ENCODE measurements at regions not wholly inside any gene's neighbourhood (a gene's known extent, or its start where the extent isn't known, plus 50 kb on each side); places are given as distances from the start of the nearest gene placed in this dataset.
A peak's percentile ranks its signal among the peaks of the same experiment; 100 is the strongest.

GRCh38 chr2:43133708-43134570 is 92.5 kb downstream of the ZFP36L2 start:
- H3K9me3 Mint-ChIP-seq, result no peaks in the 10 kb centered on the region
- no peaks in the 10 kb centered on the region for H3F3A ChIP-seq (replicated peaks; ENCODE audit: low read depth)
- H3K4me1 Mint-ChIP-seq, result peaks cover 41% of the 10 kb centered on the region
- H3K9me2 ChIP-seq (ENCODE audit: insufficient read depth), result no peaks in the 10 kb centered on the region
- no peaks in the 10 kb centered on the region for H3K27me3 ChIP-seq (ENCODE audit: insufficient read depth)
- no peak overlapping the region for H3K4me2 ChIP-seq
- no peak for TF ChIP-seq ZNF114 (CRISPR knock-in tag; IDR thresholded peaks at IDR 0.05)
- H3K79me2 ChIP-seq (replicated peaks; ENCODE audit: insufficient read depth), result no peaks in the 10 kb centered on the region
- no peaks in the 10 kb centered on the region for H3K36me3 ChIP-seq (ENCODE audit: insufficient read depth)
- peaks cover 20% of the 10 kb centered on the region for H3K4me1 ChIP-seq (ENCODE audit: insufficient read depth)
- DNase-seq (ENCODE audit: low spot score), result no peak
- H3K36me3 Mint-ChIP-seq (ENCODE audit: low read depth), result no peaks in the 10 kb centered on the region
- H4K20me1 ChIP-seq (replicated peaks; ENCODE audit: insufficient read depth), result no peaks in the 10 kb centered on the region
- H3K27me3 Mint-ChIP-seq (ENCODE audit: insufficient read depth, low read depth, poor library complexity), result peaks cover 12% of the 10 kb centered on the region
- peak overlapping the region; percentile 72; the same call in 1 of the 2 replicates for H2AFZ ChIP-seq
- H3K27ac ChIP-seq (ENCODE audit: low read depth), result no peak overlapping the region
- peak overlapping the region; percentile 59 for H3K27ac Mint-ChIP-seq
- no peak overlapping the region for H3K4me3 ChIP-seq
- ATAC-seq, result no peak
- H3K4me3 Mint-ChIP-seq, result no peak overlapping the region

DNA sequence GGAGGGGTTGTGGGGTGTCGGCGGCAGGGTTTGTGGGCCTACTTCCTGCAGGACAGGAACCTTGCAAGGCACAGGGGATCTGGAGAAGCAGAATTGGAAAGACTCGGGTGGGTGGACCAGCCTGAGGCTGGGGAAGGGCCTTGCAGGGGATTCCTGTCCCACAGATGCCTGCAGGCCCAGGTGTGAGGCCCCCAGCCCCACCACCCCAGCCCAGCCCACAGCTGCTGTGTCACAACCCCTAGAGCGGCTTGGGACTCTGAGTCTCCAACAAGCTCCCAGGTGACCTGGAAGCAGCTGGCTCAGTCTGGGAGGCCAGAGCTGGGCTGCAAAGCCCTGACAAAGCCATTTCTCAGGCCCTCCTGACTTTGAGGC is 93.1 kb downstream of the ZFP36L2 start:
- peak overlapping the region; percentile 72; the same call in 1 of the 2 replicates for H2AFZ ChIP-seq
- TF ChIP-seq CREB1 (CRISPR knock-in tag; IDR thresholded peaks at IDR 0.05; ENCODE audit: low read depth), result no peak

DNA sequence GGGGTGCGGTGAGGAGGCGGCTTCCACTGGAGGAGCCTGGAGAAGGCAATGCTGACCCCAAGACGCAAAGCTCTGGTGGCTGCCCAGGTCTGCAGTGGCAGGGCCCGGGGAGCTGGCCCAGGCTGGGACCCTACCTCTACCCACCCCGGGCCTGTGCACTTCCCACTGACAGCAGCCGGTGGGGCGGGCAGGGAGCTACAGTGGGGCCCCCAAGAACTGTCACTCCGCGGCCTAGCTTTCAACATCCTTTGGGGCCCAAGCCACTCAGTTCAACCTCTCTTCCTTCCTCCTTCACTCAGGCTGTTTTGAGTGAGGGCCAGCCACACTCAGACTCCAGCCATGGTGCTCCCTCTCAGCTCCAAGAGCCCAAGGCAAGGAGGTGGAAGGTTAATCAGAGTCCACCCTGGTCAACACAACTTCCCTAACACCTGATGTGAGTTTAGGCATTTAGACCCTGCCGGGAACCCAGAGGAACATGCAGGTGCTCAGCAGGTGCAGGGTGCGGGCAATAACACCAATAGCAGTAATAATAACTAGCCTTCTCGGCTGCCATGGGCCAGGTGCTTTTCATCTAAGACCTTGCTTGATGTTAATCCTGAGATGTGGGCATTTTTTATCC is 93.6 kb downstream of the ZFP36L2 start:
- Histone ChIP-seq H3K36me3 (ENCODE audit: insufficient read depth) (no peaks in the 10 kb centered on the region), H3K9me2 (ENCODE audit: insufficient read depth) (no peaks in the 10 kb centered on the region), H3K4me1 (ENCODE audit: insufficient read depth) (peaks cover 19% of the 10 kb centered on the region), H3K4me3 (no peak overlapping the region), H4K20me1 (replicated peaks; ENCODE audit: insufficient read depth) (no peaks in the 10 kb centered on the region), H2AFZ (no peak overlapping the region), H3K27ac (ENCODE audit: low read depth) (no peak overlapping the region), H3K79me2 (replicated peaks; ENCODE audit: insufficient read depth) (no peaks in the 10 kb centered on the region), H3F3A (replicated peaks; ENCODE audit: low read depth) (no peaks in the 10 kb centered on the region), H3K27me3 (ENCODE audit: insufficient read depth) (no peaks in the 10 kb centered on the region), H3K4me2 (no peak overlapping the region)
- peaks cover 12% of the 10 kb centered on the region for H3K27me3 Mint-ChIP-seq (ENCODE audit: insufficient read depth, low read depth, poor library complexity)
- no peaks in the 10 kb centered on the region for H3K36me3 Mint-ChIP-seq (ENCODE audit: low read depth)
- no peaks in the 10 kb centered on the region for H3K9me3 Mint-ChIP-seq
- no peak overlapping the region for H3K27ac Mint-ChIP-seq
- ATAC-seq, result no peak
- DNase-seq (ENCODE audit: low spot score), result no peak
- peaks cover 42% of the 10 kb centered on the region for H3K4me1 Mint-ChIP-seq
- TF ChIP-seq NANOG (IDR thresholded peaks at IDR 0.05; ENCODE audit: borderline replicate concordance), result no peak
- no peak for TF ChIP-seq ETS1 (IDR thresholded peaks at IDR 0.05)
- TF ChIP-seq, protein P1, sequence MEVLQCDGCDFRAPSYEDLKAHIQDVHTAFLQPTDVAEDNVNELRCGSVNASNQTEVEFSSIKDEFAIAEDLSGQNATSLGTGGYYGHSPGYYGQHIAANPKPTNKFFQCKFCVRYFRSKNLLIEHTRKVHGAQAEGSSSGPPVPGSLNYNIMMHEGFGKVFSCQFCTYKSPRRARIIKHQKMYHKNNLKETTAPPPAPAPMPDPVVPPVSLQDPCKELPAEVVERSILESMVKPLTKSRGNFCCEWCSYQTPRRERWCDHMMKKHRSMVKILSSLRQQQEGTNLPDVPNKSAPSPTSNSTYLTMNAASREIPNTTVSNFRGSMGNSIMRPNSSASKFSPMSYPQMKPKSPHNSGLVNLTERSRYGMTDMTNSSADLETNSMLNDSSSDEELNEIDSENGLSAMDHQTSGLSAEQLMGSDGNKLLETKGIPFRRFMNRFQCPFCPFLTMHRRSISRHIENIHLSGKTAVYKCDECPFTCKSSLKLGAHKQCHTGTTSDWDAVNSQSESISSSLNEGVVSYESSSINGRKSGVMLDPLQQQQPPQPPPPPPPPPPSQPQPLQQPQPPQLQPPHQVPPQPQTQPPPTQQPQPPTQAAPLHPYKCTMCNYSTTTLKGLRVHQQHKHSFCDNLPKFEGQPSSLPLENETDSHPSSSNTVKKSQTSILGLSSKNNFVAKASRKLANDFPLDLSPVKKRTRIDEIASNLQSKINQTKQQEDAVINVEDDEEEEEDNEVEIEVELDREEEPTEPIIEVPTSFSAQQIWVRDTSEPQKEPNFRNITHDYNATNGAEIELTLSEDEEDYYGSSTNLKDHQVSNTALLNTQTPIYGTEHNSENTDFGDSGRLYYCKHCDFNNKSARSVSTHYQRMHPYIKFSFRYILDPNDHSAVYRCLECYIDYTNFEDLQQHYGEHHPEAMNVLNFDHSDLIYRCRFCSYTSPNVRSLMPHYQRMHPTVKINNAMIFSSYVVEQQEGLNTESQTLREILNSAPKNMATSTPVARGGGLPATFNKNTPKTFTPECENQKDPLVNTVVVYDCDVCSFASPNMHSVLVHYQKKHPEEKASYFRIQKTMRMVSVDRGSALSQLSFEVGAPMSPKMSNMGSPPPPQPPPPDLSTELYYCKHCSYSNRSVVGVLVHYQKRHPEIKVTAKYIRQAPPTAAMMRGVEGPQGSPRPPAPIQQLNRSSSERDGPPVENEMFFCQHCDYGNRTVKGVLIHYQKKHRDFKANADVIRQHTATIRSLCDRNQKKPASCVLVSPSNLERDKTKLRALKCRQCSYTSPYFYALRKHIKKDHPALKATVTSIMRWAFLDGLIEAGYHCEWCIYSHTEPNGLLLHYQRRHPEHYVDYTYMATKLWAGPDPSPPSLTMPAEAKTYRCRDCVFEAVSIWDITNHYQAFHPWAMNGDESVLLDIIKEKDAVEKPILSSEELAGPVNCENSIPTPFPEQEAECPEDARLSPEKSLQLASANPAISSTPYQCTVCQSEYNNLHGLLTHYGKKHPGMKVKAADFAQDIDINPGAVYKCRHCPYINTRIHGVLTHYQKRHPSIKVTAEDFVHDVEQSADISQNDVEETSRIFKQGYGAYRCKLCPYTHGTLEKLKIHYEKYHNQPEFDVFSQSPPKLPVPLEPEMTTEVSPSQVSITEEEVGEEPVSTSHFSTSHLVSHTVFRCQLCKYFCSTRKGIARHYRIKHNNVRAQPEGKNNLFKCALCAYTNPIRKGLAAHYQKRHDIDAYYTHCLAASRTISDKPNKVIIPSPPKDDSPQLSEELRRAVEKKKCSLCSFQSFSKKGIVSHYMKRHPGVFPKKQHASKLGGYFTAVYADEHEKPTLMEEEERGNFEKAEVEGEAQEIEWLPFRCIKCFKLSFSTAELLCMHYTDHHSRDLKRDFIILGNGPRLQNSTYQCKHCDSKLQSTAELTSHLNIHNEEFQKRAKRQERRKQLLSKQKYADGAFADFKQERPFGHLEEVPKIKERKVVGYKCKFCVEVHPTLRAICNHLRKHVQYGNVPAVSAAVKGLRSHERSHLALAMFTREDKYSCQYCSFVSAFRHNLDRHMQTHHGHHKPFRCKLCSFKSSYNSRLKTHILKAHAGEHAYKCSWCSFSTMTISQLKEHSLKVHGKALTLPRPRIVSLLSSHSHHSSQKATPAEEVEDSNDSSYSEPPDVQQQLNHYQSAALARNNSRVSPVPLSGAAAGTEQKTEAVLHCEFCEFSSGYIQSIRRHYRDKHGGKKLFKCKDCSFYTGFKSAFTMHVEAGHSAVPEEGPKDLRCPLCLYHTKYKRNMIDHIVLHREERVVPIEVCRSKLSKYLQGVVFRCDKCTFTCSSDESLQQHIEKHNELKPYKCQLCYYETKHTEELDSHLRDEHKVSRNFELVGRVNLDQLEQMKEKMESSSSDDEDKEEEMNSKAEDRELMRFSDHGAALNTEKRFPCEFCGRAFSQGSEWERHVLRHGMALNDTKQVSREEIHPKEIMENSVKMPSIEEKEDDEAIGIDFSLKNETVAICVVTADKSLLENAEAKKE (CRISPR knock-in tag; IDR thresholded peaks at IDR 0.05), result no peak
- TF ChIP-seq EZH2 (IDR thresholded peaks at IDR 0.05; ENCODE audit: low read depth, unreplicated experiment), result no peak
- TF ChIP-seq ZNF114 (CRISPR knock-in tag; IDR thresholded peaks at IDR 0.05), result no peak
- H3K4me3 Mint-ChIP-seq, result no peak overlapping the region

More for the DNA sequence above, 93.1 kb downstream of the ZFP36L2 start:
- Histone ChIP-seq H3K36me3 (ENCODE audit: insufficient read depth) (no peaks in the 10 kb centered on the region), H3K27ac (ENCODE audit: low read depth) (no peak overlapping the region), H3K9me2 (ENCODE audit: insufficient read depth) (no peaks in the 10 kb centered on the region), H3K4me1 (ENCODE audit: insufficient read depth) (peaks cover 20% of the 10 kb centered on the region), H3K4me2 (no peak overlapping the region), H3K4me3 (no peak overlapping the region), H3F3A (replicated peaks; ENCODE audit: low read depth) (no peaks in the 10 kb centered on the region), H3K79me2 (replicated peaks; ENCODE audit: insufficient read depth) (no peaks in the 10 kb centered on the region), H4K20me1 (replicated peaks; ENCODE audit: insufficient read depth) (no peaks in the 10 kb centered on the region), H3K27me3 (ENCODE audit: insufficient read depth) (no peaks in the 10 kb centered on the region)
- H3K27me3 Mint-ChIP-seq (ENCODE audit: insufficient read depth, low read depth, poor library complexity), result peaks cover 12% of the 10 kb centered on the region
- peaks cover 43% of the 10 kb centered on the region for H3K4me1 Mint-ChIP-seq
- DNase-seq (ENCODE audit: low spot score), result no peak
- H3K36me3 Mint-ChIP-seq (ENCODE audit: low read depth), result no peaks in the 10 kb centered on the region
- no peak for ATAC-seq
- no peaks in the 10 kb centered on the region for H3K9me3 Mint-ChIP-seq
- H3K27ac Mint-ChIP-seq, result peak overlapping the region; percentile 59
- no peak overlapping the region for H3K4me3 Mint-ChIP-seq

All from GM23338 (cell line).